Prostate gland (tissue), 2 donors: ENCODE measurements at regions not wholly inside any gene's neighbourhood (a gene's known extent, or its start where the extent isn't known, plus 50 kb on each side); places are given as distances from the start of the nearest gene placed in this dataset.

ENCODE experiments used
- CTCF ChIP-seq, 4 experiments: fragments of 200-600 bp in 2 of 4; fragments of 450-650 bp in 2 of 4; sonication (generic) in 2 of 4; IDR thresholded peaks; 1 replicate in 3 of 4; 2 replicates in 1 of 4; pipeline ENCODE4 v1.5.1; 2016 to 2019; ENCODE audit warnings: antibody characterized with exemption in 4 of 4, mild to moderate bottlenecking in 2 of 4, moderate library complexity in 2 of 4
- POLR2A ChIP-seq: fragments of 450-650 bp; IDR thresholded peaks from one replicate; pipeline ENCODE4 v1.6.1; 2016; ENCODE audit warnings: antibody characterized with exemption, mild to moderate bottlenecking

DNA sequence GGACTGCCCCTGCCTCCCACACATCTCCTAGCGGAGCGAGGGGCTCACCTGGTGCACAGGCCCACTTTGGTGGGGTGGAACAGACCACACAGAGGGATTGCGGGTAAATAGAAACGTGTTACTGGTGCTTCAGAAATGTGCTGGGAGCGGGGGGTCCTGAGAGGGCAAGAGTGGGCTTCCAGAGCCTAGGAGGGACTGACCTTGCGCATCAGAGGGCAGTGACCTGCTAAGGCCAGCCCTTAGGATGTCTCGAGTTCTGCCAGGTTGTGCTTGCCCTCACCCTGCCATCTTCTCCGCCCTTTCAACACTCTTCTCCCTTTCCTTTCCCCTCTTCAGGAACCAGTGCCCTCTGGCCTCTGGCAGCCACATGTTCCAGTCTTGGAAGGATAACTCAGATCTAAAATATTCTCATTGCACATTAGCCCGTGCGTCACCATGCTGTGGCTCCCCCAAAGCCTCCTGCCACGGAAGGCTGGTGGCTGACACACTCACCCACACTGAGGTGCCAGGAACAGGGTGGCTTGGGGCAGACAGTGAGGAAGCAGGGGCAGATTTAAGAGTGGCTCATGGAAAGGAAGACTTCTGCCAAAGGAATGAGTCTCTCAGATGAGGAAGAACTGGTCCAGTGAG, 89.6 kb downstream of the MCFD2 start:
- TF ChIP-seq CTCF (IDR thresholded peaks at IDR 0.05) (no peak), POLR2A (no peak)
